ENCODE measurements at regions not wholly inside any gene's neighbourhood (a gene's known extent, or its start where the extent isn't known, plus 50 kb on each side); places are given as distances from the start of the nearest gene placed in this dataset.

- Histone ChIP-seq H3K4me3 (ENCODE audit: low read length) (no peak overlapping the region), H2AFZ (ENCODE audit: low read depth, low read length) (no peak overlapping the region), H4K20me1 (ENCODE audit: insufficient read depth) (no peaks in the 10 kb centered on the region), H3K36me3 (ENCODE audit: insufficient read depth, low read length) (no peaks in the 10 kb centered on the region), H3K27ac (ENCODE audit: low read length) (no peak overlapping the region), H3K9me3 (ENCODE audit: low read length) (no peaks in the 10 kb centered on the region), H3K4me2 (ENCODE audit: low read length) (no peak overlapping the region), H3F3A (ENCODE audit: insufficient read depth, low read length, poor library complexity, severe bottlenecking) (no peaks in the 10 kb centered on the region), H3K27me3 (ENCODE audit: insufficient read depth, low read depth, low read length) (no peaks in the 10 kb centered on the region), H3K9me2 (ENCODE audit: insufficient read depth, low read length) (no peaks in the 10 kb centered on the region), H3K79me2 (replicated peaks; ENCODE audit: insufficient read depth, low read length) (no peaks in the 10 kb centered on the region), H3K9ac (ENCODE audit: low read length) (no peak overlapping the region)
- no peak for TF ChIP-seq CTCF (IDR thresholded peaks at IDR 0.05; ENCODE audit: poor library complexity, severe bottlenecking)
- TF ChIP-seq EP300 (conservative IDR thresholded peaks at IDR 0.05; ENCODE audit: poor library complexity, severe bottlenecking): no peak
- TF ChIP-seq REST (IDR thresholded peaks at IDR 0.05; ENCODE audit: borderline replicate concordance): no peak
- no peak for TF ChIP-seq SMC3 (conservative IDR thresholded peaks at IDR 0.05; ENCODE audit: poor library complexity)
- TF ChIP-seq EZH2 (IDR thresholded peaks at IDR 0.05; ENCODE audit: borderline replicate concordance, insufficient read depth, low read length, poor library complexity, severe bottlenecking): no peak
- TF ChIP-seq MXI1 (conservative IDR thresholded peaks at IDR 0.05; ENCODE audit: poor library complexity, severe bottlenecking): no peak
- TF ChIP-seq POLR2AphosphoS5 (IDR thresholded peaks at IDR 0.05): no peak
- no peak for TF ChIP-seq TAF1 (IDR thresholded peaks at IDR 0.05; ENCODE audit: low read depth)
- TF ChIP-seq RAD21 (conservative IDR thresholded peaks at IDR 0.05): no peak
These were observed 95.0 kb downstream of the DDX1 start for GRCh38 chr2:15686643-15687042.

- TF ChIP-seq EP300 (conservative IDR thresholded peaks at IDR 0.05; ENCODE audit: poor library complexity, severe bottlenecking) (no peak), TAF1 (IDR thresholded peaks at IDR 0.05; ENCODE audit: low read depth) (no peak), SMC3 (conservative IDR thresholded peaks at IDR 0.05; ENCODE audit: poor library complexity) (no peak), EZH2 (IDR thresholded peaks at IDR 0.05; ENCODE audit: borderline replicate concordance, insufficient read depth, low read length, poor library complexity, severe bottlenecking) (no peak), CTCF (IDR thresholded peaks at IDR 0.05; ENCODE audit: poor library complexity, severe bottlenecking) (no peak), POLR2AphosphoS5 (IDR thresholded peaks at IDR 0.05) (no peak), MXI1 (conservative IDR thresholded peaks at IDR 0.05; ENCODE audit: poor library complexity, severe bottlenecking) (no peak), RAD21 (conservative IDR thresholded peaks at IDR 0.05) (no peak), REST (IDR thresholded peaks at IDR 0.05; ENCODE audit: borderline replicate concordance) (no peak)
- Histone ChIP-seq H3K27ac (ENCODE audit: low read length) (no peak overlapping the region), H3K36me3 (ENCODE audit: insufficient read depth, low read length) (no peaks in the 10 kb centered on the region), H2AFZ (ENCODE audit: low read depth, low read length) (no peak overlapping the region), H3K9me2 (ENCODE audit: insufficient read depth, low read length) (no peaks in the 10 kb centered on the region), H4K20me1 (ENCODE audit: insufficient read depth) (no peaks in the 10 kb centered on the region), H3K4me2 (ENCODE audit: low read length) (no peak overlapping the region), H3K9me3 (ENCODE audit: low read length) (no peaks in the 10 kb centered on the region), H3K27me3 (ENCODE audit: insufficient read depth, low read depth, low read length) (no peaks in the 10 kb centered on the region), H3K4me3 (ENCODE audit: low read length) (no peak overlapping the region), H3K9ac (ENCODE audit: low read length) (no peak overlapping the region), H3F3A (ENCODE audit: insufficient read depth, low read length, poor library complexity, severe bottlenecking) (no peaks in the 10 kb centered on the region), H3K79me2 (replicated peaks; ENCODE audit: insufficient read depth, low read length) (no peaks in the 10 kb centered on the region)
These were observed 95.6 kb downstream of the DDX1 start for GRCh38 chr2:15687243-15687642.
